AG10803 (cell line): ENCODE measurements at regions not wholly inside any gene's neighbourhood (a gene's known extent, or its start where the extent isn't known, plus 50 kb on each side); places are given as distances from the start of the nearest gene placed in this dataset.

Experiments used
- DNase-seq: peaks from one replicate; pipeline ENCODE4 v3.0.0; 2010; ENCODE audit warnings: low read depth
- H3K4me3 ChIP-seq: 2 replicates; pipeline ENCODE4 v1.5.1; 2011; ENCODE audit warnings: mild to moderate bottlenecking, low read length, control low read depth
- TF ChIP-seq, protein P1 (sequence below): conservative IDR thresholded peaks from 2 replicates; pipeline ENCODE4 v1.5.1; 2011; ENCODE audit warnings: mild to moderate bottlenecking, low read length, control low read depth, inconsistent platforms

DNA sequence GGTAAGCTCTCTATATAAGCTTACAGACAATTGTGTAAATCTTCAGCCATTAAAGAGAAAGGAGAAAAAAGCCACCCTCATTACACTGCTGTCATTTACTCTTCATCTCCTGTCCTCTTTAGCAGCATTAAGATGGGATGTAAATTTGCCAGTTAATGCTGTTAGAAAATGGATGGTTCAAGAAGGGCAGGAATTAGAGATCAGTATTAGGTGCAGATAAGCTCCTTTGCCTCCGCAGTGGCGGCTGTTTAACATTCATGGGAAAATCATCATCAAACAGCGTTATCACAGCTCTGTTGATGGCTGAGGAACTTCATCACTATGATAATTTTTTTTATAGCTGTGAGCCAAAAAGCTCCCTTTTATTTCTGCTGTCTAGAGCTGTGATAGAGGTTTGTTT lies 61.8 kb upstream of the FAM204A start:
- no peak overlapping the region for H3K4me3 ChIP-seq
- no peak for DNase-seq
- TF ChIP-seq, protein P1, sequence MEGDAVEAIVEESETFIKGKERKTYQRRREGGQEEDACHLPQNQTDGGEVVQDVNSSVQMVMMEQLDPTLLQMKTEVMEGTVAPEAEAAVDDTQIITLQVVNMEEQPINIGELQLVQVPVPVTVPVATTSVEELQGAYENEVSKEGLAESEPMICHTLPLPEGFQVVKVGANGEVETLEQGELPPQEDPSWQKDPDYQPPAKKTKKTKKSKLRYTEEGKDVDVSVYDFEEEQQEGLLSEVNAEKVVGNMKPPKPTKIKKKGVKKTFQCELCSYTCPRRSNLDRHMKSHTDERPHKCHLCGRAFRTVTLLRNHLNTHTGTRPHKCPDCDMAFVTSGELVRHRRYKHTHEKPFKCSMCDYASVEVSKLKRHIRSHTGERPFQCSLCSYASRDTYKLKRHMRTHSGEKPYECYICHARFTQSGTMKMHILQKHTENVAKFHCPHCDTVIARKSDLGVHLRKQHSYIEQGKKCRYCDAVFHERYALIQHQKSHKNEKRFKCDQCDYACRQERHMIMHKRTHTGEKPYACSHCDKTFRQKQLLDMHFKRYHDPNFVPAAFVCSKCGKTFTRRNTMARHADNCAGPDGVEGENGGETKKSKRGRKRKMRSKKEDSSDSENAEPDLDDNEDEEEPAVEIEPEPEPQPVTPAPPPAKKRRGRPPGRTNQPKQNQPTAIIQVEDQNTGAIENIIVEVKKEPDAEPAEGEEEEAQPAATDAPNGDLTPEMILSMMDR, result no peak

DNA sequence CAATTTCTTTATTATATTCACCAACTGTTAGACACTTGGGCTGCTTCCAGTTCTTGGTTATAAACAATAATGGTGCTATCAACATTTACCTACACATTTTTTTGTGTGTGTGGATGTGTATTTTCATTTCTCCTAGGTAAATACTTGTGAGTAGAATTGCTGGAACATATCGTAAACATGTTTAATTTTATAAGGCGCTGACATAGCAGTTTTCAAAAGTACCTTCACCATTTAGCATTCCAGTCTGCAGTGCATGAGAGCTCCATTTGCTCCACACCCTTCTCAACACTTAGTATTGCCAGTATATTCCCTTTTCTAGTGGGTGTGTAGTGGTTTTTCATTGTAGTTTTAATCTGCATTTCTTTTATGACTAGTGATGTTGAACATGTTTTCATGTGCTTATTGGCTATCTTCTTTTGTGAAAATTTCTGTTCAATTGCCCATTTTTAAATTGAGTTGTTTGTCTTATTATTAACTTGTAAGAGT lies 59.6 kb upstream of the FAM204A start:
- no peak overlapping the region for H3K4me3 ChIP-seq
- TF ChIP-seq, protein P1, result no peak
- DNase-seq, result no peak

DNA sequence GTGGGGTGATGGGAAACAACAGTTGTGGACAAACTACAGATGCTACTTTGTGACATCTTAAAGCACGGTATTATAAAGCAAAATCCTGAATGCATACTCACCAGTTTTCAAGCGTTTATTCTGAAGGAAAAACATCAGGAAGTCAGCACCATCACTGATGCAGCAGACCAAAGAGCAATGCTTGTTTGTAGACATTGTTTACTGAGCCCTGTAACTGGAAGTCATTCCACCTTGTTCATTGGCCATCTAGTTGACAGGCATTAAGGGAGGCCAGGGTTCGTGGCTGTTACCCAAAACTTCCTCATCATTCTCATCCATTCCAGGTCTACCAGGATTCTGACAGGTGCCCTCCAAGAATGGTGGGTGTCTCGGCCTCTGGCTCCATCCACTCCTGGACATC lies 55.3 kb upstream of the FAM204A start:
- no peak for DNase-seq
- H3K4me3 ChIP-seq, result no peak overlapping the region
- TF ChIP-seq, protein P1, result no peak

DNA sequence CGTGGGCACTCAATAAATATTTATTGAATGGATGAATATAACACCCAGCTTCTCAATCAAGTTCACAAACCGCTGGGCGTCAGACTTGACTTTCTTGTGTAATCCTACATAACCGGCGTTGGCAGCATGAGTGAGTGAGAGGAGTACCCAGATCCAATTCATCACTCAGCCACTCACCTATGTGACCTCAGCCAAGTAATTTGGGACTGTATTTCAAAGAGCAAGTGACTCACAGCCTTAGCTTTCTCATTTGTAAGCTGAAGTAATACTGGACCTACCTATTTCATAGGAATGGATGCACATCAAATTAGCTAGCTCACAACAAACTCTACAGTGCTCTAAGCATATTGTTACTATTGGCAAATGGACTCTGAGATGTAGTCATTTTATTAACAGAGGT lies 53.8 kb upstream of the FAM204A start:
- DNase-seq, result no peak
- TF ChIP-seq, protein P1, result no peak
- no peak overlapping the region for H3K4me3 ChIP-seq

DNA sequence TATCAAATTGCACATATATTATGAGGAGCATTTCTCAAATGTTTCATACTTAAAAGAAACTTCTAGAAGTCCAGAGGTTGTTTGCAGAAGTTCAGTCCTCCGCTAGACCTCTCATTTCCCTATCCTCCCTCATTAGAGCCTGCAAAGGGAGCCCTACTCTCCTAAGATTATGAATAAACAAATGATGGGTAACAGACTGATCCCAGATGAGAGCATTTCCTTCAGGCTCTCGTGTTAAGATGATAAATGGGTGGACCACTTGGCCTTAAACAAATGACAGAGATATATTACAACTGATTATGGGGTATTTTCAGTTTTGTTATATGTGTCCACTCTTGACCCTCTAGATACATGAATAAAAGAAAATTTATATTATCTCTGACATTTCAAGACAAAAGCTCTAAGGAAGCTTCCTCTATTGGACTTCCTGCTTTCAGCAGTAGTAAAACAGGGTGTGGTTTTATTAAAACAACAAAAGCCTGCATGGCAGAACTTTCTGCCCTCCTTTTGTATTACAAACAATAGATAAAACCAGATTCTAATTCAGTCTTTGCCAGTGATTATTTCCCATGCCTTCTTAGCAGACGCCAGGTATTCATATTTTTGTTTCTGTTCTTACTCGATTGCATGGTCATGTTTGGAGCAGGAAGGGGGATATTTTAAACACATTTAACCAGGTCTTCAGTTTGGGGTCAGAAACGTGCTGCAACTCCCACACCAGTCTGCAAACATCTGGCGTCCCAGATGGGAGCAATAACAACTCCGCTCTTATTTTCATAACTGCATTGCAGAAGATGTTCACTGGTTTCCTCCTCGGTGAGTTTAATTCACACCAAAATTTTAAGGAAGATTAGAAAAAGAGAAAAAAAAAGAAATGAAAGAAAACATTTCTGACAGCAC lies 52.4 kb upstream of the FAM204A start:
- TF ChIP-seq, protein P1, result no peak
- H3K4me3 ChIP-seq, result no peak overlapping the region

DNA sequence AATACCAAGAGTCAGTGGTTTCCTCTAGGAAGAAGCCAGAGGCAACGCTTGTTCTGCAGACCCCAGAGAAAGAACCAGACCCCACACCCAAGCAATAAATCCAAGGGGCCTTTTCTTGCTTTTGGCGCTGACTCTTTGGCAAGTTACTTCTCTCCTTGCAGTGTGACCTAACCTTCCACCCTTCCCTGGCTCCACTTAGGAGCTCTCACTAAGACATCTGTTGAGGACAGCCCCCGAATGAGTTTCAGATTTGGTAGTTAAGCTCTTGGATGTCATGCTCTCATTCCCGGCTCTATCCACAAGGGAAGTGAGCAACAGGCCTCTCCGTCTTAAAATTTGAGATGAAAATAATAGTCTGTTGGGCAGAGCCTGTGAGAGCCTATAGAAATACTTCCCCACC lies 50.6 kb upstream of the FAM204A start:
- no peak overlapping the region for H3K4me3 ChIP-seq
- TF ChIP-seq, protein P1, result no peak

More for the DNA sequence above, 52.4 kb upstream of the FAM204A start:
- no peak for DNase-seq

More for the DNA sequence above, 50.6 kb upstream of the FAM204A start:
- DNase-seq, result no peak
